GM19395 (cell line): ENCODE measurements at regions not wholly inside any gene's neighbourhood (a gene's known extent, or its start where the extent isn't known, plus 50 kb on each side); places are given as distances from the start of the nearest gene placed in this dataset.

ENCODE experiments used
- ATAC-seq: cut with Tn5 transposase; IDR thresholded peaks from one replicate; pipeline ENCODE4 v1.9.1; 2021; ENCODE audit warnings: mild to moderate bottlenecking, moderate library complexity; ENCODE audit not compliant: unreplicated experiment

DNA sequence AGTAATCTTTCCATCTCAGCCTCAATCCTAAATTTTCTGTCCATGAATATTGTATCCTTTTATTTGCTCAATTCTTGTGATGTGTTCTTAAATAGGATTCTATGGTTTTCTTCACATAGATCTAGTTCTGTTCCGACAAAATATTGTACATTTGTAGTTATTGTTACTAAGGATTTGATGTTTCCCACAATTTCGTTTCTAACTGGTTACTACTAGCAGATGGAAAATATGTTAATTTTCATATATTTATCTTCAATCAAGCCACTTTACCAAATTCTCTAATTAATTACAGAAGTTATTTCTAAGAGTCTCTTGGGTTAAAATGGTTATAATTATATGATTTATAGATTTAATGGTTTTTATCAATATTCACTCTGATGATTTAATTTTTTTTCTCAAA lies 60.3 kb downstream of the SEC61B start:
- no peak for ATAC-seq

DNA sequence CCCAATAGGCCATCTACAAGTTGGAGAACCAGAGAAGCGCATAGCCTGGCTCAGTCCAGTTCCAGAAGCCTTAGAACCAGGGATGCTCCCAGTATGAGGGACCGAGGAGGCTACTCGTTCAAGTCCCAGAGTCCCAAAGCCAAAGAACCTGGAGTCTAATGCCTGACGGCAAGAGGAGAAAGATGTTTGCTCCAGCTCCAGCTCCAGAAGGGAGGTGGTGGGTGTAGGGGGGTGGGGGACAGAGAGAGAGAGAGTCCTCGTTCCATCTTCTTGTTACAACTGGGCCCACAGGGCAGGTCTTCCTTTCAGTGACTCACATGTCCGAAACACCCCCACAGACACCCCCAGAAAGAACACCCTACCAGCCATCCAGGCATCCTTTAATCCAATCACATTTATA lies 63.9 kb downstream of the SEC61B start:
- no peak for ATAC-seq

DNA sequence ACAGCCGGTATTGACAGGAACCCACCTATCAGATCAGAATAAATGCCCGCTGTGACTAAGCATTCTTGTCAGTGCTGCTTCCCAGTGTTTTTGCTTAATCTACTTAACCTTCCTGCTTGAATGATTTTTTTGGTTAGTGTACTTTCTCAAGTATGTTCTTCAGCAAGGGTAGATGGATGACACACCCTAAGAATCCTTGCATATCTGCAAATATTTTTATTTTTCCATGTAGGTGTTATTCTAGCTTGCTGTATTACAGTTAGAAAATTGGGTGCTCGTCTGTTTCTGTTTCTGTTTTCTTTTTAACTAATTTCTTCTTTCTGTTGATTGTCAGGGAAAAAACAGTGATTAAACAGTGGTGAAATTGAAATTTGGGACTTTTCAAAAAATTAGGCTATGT lies 64.5 kb downstream of the SEC61B start:
- no peak for ATAC-seq

DNA sequence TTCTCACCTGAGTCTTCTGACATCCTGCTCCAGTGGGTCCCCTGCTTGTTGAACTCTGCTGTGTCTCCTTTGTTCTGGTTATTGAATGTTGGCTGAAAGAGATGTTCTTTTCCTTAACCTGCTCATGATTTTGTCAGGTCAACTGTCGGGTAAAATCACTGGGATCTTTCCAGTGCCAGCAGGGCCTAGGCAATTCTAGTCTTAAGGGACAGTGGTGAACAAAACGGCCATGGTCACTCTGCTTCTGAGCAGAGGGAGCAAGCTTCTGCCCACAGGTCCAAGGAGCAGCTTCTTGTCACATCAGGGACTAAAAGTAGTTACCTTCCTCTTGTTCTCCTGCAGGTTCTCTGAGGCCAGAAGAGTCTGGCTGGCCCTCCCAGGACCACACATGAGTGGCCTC lies 65.6 kb downstream of the SEC61B start:
- no peak for ATAC-seq

DNA sequence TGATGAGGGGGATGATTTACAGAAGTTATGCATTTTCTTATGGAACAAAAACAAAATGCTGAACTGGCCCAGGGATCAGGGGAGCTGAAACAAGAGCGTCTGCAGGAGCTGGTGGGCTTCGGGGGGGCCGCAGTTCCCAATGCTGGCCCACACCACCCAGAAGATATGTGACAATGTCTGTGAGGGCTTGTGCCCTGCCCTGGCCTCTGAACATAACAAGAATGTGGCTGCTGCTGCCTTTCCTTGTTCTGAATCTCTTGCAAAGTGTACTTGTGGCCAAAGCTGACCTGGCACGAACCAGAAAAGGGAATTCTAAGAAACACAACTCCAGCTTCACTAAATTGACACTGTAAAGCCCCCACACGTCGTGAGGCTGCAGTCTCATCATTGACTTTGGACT lies 66.7 kb downstream of the SEC61B start:
- ATAC-seq = no peak

DNA sequence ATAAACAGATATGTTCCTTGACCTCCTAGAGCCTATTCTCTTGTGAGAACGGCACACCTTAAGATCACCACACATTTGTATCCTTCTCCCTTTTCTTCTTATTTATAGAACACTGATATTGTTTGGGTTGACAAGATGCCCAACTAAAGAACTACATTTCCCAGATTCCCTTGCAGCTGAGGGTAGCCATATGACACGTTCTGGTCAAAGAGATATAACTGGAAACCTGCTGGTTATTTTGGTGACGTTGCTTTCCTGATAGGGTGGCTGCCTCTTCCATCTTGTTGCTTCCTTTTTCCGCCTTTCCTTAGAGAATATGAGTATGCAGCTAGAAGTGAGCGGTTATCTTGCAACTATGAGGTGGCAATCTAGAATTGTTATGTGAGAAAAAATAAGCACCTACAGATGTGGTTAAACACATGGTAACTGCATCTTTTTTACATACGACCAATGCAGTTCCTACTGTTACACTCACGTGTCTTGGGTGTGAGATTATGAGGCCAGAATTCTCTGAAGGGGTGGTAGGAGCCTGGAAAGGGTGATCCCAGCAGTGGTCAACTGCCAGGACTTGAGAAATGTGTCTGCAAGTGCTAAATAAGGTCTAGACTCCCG lies 72.9 kb downstream of the SEC61B start:
- ATAC-seq = no peak

DNA sequence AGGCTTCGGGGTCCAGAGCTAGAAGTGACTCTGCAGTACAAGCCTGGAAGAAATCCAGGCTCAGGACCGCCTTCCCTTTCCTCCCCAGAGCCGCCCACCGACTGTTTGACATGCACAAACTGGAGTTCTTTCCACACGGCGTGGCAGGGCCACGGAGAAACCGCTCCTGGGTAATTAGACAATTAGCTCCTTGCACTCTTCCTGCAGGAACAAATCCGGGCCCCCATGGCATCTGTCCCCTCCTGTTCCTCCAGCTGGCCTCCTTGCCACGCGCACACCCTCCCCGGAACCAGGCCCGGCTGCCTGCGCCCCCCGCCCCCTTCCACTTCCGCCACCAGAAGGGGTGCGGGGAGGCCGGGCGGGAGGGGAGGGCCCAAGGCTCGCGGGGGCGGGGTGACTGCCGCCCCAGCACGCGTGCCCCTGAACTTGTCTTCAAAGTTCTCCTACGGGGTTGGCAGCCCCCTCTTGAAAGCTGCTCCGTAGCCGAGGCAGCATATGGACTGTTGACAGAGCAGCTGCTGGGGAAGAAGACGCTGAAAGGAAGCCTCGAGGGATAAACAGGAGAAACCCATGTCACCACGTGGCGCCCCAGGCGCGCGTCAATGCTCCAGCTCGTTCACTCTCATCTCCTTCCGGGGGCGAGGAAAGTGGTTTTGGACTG lies 74.3 kb downstream of the SEC61B start:
- ATAC-seq = no peak

DNA sequence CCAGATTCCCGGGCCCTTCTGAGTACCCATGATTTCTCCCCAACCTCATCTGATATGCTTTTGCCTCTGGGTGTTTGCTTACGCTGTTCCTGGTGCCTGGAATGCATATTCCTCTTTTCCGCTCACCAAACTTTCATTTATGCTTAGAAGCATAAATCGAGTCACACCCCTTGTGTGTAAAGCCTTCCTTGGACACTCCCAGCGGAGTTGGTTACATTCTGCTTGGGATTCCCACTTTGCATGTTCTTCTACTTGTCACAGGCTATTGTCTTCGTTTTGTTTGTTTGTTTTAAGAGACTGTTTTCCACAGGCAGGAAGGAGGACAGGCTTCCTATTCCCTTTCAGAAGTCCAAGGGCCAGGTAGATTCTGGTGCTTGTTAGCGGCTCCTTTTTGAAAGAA lies 76.5 kb downstream of the SEC61B start:
- ATAC-seq = no peak

DNA sequence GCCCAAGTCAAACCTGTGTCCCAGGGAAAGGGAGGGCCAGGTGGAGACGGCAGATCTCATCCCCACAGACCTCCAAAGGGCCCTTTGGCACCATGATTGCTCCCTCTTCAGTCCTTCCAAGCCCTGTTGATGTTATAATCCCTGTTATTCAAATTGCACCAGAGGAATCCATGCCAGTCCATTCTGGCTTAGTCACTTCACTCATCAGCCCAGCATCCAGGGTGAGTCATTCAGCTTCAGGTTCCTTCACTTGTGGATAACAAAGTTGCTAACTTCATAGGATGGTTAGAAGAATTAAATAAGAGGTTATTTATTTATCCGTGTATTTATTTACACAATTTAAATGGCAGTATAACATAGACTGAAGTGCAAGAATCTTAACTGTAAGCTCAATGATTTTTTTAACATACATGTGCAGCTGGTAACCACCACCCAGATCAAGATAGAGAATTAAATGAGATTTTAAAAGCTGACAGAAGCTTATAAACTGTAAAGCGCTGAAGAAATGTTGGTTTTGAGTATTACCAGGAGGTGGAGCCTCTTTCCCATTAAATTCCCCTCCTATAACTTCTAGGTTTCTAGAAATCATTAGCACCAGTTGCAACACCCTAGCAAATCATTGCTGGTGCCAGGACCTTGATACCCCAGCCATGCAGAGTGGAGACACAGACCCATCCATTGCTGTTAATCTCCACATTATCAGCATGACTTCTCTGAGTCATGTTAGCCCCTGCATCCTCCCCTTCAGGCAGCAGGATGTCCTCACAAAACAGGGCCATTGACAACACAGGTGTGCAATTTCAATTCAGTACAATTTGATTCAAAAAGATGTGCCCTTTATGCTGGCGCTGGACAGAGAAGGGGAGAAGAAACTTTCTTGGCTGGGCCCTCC lies 77.4 kb downstream of the SEC61B start:
- ATAC-seq = no peak

DNA sequence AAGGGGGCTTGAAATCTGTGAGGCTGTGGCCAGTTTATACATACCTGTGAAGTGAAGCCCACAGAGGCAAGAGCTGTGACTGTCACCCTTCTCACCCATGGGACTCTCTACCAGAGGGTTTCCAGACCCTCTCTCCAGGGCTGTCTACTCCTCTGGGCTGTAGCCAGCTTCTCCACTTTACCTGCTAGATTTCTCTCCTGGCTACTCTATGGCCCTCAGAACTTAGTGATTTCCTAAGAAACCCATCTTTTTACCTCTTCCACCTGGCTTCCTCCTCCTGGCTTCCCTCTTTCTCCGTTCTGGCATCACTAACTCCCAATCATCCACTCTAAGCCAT lies 78.0 kb downstream of the SEC61B start:
- no peak for ATAC-seq

DNA sequence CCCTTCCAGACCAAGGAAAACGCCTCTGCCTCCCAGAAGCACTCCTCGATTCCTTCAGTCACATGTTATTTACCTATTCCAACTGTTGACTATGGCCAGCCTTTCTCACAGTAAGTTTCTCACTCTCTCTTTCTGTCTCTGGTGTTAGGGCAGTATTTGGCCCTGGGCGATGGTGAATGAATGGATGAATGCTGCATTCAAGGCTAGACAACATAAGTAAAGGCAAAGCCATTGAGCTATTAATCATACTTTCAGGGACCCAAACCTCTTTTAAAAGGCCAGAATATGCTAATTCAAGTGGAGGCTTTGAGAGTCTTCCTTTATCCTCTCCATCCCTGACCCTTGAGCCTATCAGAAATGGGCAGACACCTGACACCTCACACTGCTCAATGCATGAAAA lies 78.5 kb downstream of the SEC61B start:
- no peak for ATAC-seq

DNA sequence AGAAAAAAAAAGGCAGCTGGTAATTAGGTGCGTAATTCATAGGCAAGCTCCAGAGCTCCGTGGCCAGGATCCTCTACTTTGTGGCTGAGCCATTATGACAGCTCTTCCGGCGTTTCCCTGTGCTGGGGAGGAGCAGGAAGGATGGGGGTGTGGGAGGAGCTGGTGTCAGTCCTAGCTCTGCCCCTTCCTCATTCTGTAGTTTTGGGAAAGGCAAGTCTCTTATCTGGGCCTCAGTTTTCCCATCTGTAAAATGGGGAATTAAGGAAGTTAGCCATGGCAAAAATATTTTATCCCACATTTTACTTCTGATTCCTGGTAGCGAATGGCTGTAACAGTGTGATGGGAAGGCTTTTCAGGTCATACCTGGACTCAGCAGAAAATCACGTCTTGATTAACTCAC lies 81.1 kb downstream of the SEC61B start:
- ATAC-seq = no peak

DNA sequence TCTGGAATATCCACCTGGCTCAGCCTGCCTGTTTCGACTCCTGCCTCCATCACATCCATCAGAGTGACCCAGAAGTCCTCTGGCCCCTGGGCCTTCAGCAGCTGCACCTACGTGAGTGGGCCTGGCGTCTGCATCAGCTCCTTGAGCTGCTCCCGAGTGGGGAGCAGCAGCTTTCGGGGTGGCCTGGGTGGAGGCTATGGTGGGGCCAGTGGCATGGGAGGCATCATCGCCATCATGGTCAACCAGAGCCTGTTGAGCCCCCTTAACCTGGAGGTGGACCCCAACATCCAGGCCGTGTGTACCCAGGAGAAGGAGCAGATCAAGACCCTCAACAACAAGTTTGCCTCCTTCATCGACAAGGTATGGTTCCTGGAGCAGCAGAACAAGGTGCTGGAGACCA lies 83.0 kb downstream of the SEC61B start:
- no peak for ATAC-seq

DNA sequence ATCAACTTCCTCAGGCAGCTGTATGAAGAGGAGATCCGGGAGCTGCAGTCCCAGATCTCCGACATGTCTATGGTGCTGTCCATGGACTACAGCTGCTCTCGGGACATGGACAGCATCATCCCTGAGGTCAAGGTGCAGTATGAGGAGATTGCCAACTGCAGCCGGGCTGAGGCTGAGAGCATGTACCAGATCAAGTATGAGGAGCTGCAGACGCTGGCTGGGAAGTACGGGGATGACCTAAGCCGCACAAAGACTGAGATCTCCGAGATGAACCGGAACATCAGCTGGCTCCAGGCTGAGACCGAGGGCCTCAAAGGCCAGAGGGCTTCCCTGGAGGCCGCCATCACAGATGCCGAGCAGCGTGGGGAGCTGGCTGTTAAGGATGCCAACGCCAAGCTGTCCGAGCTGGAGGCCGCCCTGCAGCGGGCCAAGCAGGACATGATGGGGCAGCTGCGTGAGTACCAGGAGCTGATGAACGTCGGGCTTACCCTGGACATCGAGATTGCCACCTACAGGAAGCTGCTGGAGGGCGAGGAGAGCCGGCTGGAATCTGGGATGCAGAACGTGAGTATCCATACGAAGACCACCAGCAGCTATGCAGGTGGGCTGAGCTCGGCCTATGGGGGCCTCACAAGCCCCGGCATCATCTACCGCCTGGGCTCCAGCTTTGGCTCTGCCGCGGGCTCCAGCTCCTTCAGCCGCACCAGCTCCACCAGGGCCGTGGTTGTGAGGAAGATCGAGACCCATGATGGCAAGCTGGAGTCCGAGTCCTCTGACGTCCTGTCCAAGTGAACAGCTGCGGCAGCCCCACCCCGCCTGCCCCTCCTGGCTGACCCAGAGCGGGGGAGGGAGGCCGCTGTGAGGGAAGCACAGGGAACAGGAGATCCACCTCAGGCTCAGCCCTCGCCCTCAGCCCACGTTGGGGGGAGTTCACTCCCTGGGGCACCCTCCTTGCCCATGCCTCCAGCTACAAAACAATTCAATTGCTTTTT lies 84.0 kb downstream of the SEC61B start:
- ATAC-seq = no peak

DNA sequence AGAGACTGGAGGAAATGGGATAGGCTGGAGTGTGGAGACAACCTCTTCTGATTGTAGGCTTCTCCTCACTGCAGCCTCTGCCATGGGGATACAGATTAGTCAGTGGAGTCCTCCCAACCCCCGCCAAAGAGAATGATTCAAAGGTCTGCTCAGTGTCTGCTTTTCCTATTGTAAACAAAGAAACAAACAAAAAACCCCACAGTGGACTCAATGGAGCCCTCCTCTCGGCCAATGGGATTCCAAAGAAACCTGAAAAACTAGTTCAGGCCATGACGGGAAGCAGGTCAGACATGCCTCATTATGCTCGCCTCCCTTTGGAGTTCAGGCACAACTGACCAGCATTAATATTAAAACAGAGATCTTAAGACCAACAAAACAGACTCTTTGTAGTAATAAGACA lies 85.8 kb downstream of the SEC61B start:
- no peak for ATAC-seq

DNA sequence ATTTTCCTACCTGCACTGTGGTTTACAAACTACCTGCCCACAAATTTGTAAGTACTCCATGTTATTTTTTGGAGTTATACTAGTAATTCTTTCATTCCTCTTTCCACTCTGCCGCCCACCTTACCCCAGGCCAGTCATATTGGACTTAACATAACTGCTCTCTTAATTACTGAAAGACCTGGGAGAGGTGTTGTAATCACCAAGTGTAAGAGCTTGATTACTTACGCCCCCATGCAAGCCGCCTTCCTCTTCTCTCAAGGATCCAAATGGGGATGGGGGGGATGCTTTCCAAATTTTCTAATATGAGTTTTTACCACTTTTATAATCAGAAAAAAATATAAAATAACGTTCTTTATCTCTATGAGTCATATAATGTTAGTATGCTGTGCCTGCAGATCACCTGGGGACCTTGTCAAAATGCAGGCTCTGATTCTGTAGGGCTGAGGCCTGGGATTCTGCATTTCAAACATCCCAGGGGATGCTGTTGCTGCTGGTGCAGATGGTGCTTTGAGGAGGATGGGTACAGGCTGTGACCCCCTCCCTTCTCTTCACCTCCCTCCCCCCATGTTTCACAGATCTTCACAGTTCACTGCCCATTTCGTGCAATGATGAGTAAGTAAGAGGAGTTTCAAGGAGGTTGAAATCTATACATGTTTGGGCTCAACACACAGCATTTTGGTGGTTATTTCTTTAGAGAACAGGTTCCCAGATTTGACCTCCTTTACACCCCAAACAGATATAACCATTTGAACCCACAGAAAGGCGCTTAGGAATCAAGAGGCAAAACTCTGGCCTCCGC lies 87.3 kb downstream of the SEC61B start:
- no peak for ATAC-seq

DNA sequence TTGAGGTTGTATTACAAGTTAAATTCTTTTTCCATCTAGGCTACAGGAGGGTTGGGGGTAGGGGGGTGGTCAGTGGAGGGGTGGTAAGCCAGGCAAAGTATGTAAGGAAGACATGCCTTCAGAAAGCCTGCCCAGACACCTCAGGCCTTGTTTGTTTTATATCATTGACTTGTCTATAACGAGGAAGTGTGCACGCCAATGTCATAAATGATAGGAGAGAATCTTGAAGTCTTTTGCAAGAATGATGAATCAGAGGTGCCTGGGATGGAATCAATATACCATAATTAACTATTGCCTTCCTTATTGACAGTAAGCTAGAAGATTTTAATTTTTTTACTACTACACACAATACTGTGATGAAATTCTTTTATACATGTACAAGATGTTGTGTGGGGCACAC lies 90.7 kb downstream of the SEC61B start:
- no peak for ATAC-seq

DNA sequence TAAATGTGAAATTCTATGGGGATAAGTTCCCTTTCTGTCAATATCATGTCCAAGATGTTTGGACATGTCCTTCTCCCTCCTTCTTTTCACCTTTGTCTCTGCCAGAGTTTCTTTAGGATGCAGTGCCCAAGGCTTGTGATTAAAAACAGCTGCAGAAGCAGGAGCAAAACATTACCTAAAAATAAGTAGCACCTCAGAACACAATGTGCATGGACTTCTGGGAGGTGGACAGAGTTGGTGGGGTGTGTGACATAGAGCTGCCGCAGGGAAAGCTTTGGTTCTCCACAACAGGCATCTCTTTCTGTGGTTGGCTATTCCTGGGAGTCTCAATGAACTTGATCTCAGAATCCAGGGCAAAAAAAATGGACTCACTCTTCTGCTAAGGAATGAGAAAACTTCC lies 97.0 kb downstream of the SEC61B start:
- ATAC-seq = no peak

DNA sequence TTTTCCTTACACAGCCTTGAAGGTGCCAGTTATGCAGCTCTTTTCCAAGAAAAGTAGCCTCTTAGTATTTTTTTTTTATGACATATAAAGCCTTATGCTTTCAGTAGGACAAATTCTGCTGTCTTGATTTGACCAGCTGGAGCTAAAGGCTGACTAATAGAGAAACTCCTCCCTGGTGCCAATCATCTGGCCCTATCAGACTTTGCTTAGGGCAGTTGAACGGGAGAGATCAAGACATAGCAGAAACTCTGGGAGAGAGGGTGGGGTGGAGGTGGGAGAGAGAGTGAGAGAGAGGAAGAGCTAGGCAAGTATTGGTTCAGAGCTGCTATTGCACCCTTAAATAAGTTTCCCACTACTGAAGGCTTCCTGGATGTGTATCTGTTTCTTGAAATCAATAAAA lies 100.2 kb downstream of the SEC61B start:
- ATAC-seq = no peak
